Fibroblast of pulmonary artery (primary cell): ENCODE measurements at regions not wholly inside any gene's neighbourhood (a gene's known extent, or its start where the extent isn't known, plus 50 kb on each side); places are given as distances from the start of the nearest gene placed in this dataset.

Experiments used
- DNase-seq: peaks from one replicate; pipeline ENCODE4 v3.0.0-alpha.2; 2010; ENCODE audit warnings: low read depth
- H3K4me3 ChIP-seq: replicated peaks from 2 replicates; pipeline ENCODE4 v1.5.1; 2011; ENCODE audit warnings: low read depth, mild to moderate bottlenecking, control low read depth, low read length, moderate library complexity
- TF ChIP-seq, protein P1 (sequence below): IDR thresholded peaks from 2 replicates; pipeline ENCODE4 v1.5.1; 2011; ENCODE audit warnings: mild to moderate bottlenecking, control low read depth, low read length, inconsistent platforms; ENCODE audit errors: missing control alignments

- TF ChIP-seq, protein P1, sequence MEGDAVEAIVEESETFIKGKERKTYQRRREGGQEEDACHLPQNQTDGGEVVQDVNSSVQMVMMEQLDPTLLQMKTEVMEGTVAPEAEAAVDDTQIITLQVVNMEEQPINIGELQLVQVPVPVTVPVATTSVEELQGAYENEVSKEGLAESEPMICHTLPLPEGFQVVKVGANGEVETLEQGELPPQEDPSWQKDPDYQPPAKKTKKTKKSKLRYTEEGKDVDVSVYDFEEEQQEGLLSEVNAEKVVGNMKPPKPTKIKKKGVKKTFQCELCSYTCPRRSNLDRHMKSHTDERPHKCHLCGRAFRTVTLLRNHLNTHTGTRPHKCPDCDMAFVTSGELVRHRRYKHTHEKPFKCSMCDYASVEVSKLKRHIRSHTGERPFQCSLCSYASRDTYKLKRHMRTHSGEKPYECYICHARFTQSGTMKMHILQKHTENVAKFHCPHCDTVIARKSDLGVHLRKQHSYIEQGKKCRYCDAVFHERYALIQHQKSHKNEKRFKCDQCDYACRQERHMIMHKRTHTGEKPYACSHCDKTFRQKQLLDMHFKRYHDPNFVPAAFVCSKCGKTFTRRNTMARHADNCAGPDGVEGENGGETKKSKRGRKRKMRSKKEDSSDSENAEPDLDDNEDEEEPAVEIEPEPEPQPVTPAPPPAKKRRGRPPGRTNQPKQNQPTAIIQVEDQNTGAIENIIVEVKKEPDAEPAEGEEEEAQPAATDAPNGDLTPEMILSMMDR: no peak
- H3K4me3 ChIP-seq: no peak overlapping the region
- DNase-seq: no peak
These were observed 911.6 kb downstream of the TDRD15 start for GRCh38 chr2:22035361-22035830.

DNA sequence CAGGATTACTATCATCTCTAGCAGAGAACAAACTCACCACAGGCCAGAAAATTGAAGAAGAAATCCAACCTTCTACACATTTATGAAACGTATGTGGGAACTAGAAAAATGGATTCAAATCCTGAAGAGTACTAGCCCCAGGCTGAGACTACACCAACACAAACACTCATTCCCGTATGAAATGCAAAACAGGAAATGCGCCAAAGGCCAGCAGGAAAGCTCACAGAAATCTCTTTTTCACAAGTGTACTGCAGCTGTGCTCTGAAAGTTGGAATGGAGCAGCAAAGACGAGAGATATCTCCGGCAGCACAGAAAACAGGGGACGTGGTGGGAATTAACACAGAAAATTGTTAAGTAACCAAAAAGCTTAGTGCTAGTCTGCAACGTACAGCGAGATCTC, 913.5 kb downstream of the TDRD15 start:
- TF ChIP-seq, protein P1: no peak
- H3K4me3 ChIP-seq: no peak overlapping the region
- peak; percentile 27 for DNase-seq

- H3K4me3 ChIP-seq: no peak overlapping the region
- DNase-seq: no peak
- TF ChIP-seq, protein P1: no peak
These were observed 920.0 kb downstream of the TDRD15 start for GRCh38 chr2:22043784-22044183.

GRCh38 chr2:22055784-22056620, 932.2 kb downstream of the TDRD15 start:
- no peak for DNase-seq
- TF ChIP-seq, protein P1: no peak
- no peak overlapping the region for H3K4me3 ChIP-seq

- DNase-seq: no peak
- TF ChIP-seq, protein P1: no peak
- H3K4me3 ChIP-seq: no peak overlapping the region
These were observed 932.9 kb downstream of the TDRD15 start for GRCh38 chr2:22056621-22057132.

DNA sequence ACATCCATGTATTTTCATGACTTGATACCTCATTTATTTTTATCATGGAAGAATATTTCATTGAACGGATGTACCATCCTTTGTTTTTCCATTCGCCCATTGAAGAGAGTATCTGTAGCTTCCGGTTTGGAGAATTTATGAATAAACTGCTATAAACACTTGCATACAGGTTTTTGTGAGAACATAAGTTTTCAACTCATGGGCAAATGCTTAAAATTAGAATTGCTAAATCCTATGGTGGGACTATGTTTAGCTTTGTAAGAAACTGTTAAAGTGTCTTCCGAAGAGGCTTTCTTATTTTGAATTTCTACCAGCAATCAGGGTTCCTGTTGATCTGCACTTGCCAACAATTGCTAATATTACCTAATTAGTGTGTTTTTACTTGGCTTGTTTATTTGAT, 938.9 kb downstream of the TDRD15 start:
- no peak for DNase-seq
- TF ChIP-seq, protein P1: no peak

More for the DNA sequence above, 938.9 kb downstream of the TDRD15 start:
- H3K4me3 ChIP-seq: no peak overlapping the region
